ENCODE measurements at regions not wholly inside any gene's neighbourhood (a gene's known extent, or its start where the extent isn't known, plus 50 kb on each side); places are given as distances from the start of the nearest gene placed in this dataset.

- Histone ChIP-seq H3K9ac (ENCODE audit: low read depth, low read length) (no peak overlapping the region), H3K4me3 (ENCODE audit: low read length) (no peak overlapping the region), H3K27ac (ENCODE audit: low read depth, low read length) (no peak overlapping the region), H3K9me3 (ENCODE audit: insufficient read depth, low read depth, low read length) (peaks cover 12% of the 10 kb centered on the region; the same call in 1 of the 2 replicates), H3K27me3 (ENCODE audit: insufficient read depth, low read length) (no peaks in the 10 kb centered on the region), H3K4me1 (ENCODE audit: insufficient read depth, low read length) (no peaks in the 10 kb centered on the region), H3K36me3 (ENCODE audit: insufficient read depth, low read length) (peaks cover 11% of the 10 kb centered on the region)
- WGBS, result 92% methylated on average over 17 of the region's 17 CpGs
Measured at GRCh38 chr16:11478431-11479119, 108.1 kb downstream of the LITAF start.

- H3K27me3 ChIP-seq (ENCODE audit: insufficient read depth, low read length), result no peaks in the 10 kb centered on the region
- no peak overlapping the region for H3K4me3 ChIP-seq (ENCODE audit: low read length)
- 77% methylated on average over 3 of the region's 4 CpGs for WGBS
- H3K9ac ChIP-seq (ENCODE audit: low read depth, low read length), result no peak overlapping the region
- no peaks in the 10 kb centered on the region for H3K4me1 ChIP-seq (ENCODE audit: insufficient read depth, low read length)
- H3K27ac ChIP-seq (ENCODE audit: low read depth, low read length), result no peak overlapping the region
- H3K36me3 ChIP-seq (ENCODE audit: insufficient read depth, low read length), result peaks cover 20% of the 10 kb centered on the region
- H3K9me3 ChIP-seq (ENCODE audit: insufficient read depth, low read depth, low read length), result peaks cover 12% of the 10 kb centered on the region; the same call in 1 of the 2 replicates
Measured at GRCh38 chr16:11479916-11480315, 106.8 kb downstream of the LITAF start.

- Histone ChIP-seq H3K36me3 (ENCODE audit: insufficient read depth, low read length) (peaks cover 24% of the 10 kb centered on the region), H3K9me3 (ENCODE audit: insufficient read depth, low read depth, low read length) (peaks cover 15% of the 10 kb centered on the region; the same call in 1 of the 2 replicates), H3K27ac (ENCODE audit: low read depth, low read length) (no peak overlapping the region), H3K9ac (ENCODE audit: low read depth, low read length) (no peak overlapping the region), H3K27me3 (ENCODE audit: insufficient read depth, low read length) (no peaks in the 10 kb centered on the region), H3K4me3 (ENCODE audit: low read length) (no peak overlapping the region), H3K4me1 (ENCODE audit: insufficient read depth, low read length) (no peaks in the 10 kb centered on the region)
- WGBS, result 97% methylated on average over 5 of the region's 5 CpGs
Measured at GRCh38 chr16:11480634-11481033, 106.1 kb downstream of the LITAF start.

- Histone ChIP-seq H3K4me1 (ENCODE audit: insufficient read depth, low read length) (no peaks in the 10 kb centered on the region), H3K9ac (ENCODE audit: low read depth, low read length) (no peak overlapping the region), H3K27me3 (ENCODE audit: insufficient read depth, low read length) (no peaks in the 10 kb centered on the region), H3K36me3 (ENCODE audit: insufficient read depth, low read length) (peaks cover 27% of the 10 kb centered on the region), H3K27ac (ENCODE audit: low read depth, low read length) (no peak overlapping the region), H3K9me3 (ENCODE audit: insufficient read depth, low read depth, low read length) (peaks cover 15% of the 10 kb centered on the region; the same call in 1 of the 2 replicates), H3K4me3 (ENCODE audit: low read length) (no peak overlapping the region)
- 85% methylated on average over 3 of the region's 4 CpGs for WGBS
Measured at GRCh38 chr16:11481987-11482386, 104.7 kb downstream of the LITAF start.

GRCh38 chr16:11482946-11483748 is 103.6 kb downstream of the LITAF start:
- peaks cover 27% of the 10 kb centered on the region for H3K36me3 ChIP-seq (ENCODE audit: insufficient read depth, low read length)
- 97% methylated on average over 5 of the region's 6 CpGs for WGBS
- peaks cover 15% of the 10 kb centered on the region; the same call in 1 of the 2 replicates for H3K9me3 ChIP-seq (ENCODE audit: insufficient read depth, low read depth, low read length)

GRCh38 chr16:11484691-11485258 is 101.9 kb downstream of the LITAF start:
- no peak overlapping the region for H3K9ac ChIP-seq (ENCODE audit: low read depth, low read length)
- WGBS, result 88% methylated on average over 8 of the region's 8 CpGs
- peaks cover 27% of the 10 kb centered on the region for H3K36me3 ChIP-seq (ENCODE audit: insufficient read depth, low read length)
- no peaks in the 10 kb centered on the region for H3K27me3 ChIP-seq (ENCODE audit: insufficient read depth, low read length)
- H3K4me3 ChIP-seq (ENCODE audit: low read length), result no peak overlapping the region
- peaks cover 15% of the 10 kb centered on the region; the same call in 1 of the 2 replicates for H3K9me3 ChIP-seq (ENCODE audit: insufficient read depth, low read depth, low read length)
- no peak overlapping the region for H3K27ac ChIP-seq (ENCODE audit: low read depth, low read length)
- no peaks in the 10 kb centered on the region for H3K4me1 ChIP-seq (ENCODE audit: insufficient read depth, low read length)

More at GRCh38 chr16:11482946-11483748, 103.6 kb downstream of the LITAF start:
- Histone ChIP-seq H3K27me3 (ENCODE audit: insufficient read depth, low read length) (no peaks in the 10 kb centered on the region), H3K4me3 (ENCODE audit: low read length) (no peak overlapping the region), H3K27ac (ENCODE audit: low read depth, low read length) (no peak overlapping the region), H3K9ac (ENCODE audit: low read depth, low read length) (no peak overlapping the region), H3K4me1 (ENCODE audit: insufficient read depth, low read length) (no peaks in the 10 kb centered on the region)

GRCh38 chr16:11485676-11486075 is 101.0 kb downstream of the LITAF start:
- Histone ChIP-seq H3K4me3 (ENCODE audit: low read length) (no peak overlapping the region), H3K27ac (ENCODE audit: low read depth, low read length) (no peak overlapping the region), H3K9ac (ENCODE audit: low read depth, low read length) (no peak overlapping the region), H3K27me3 (ENCODE audit: insufficient read depth, low read length) (no peaks in the 10 kb centered on the region), H3K36me3 (ENCODE audit: insufficient read depth, low read length) (peaks cover 26% of the 10 kb centered on the region), H3K4me1 (ENCODE audit: insufficient read depth, low read length) (no peaks in the 10 kb centered on the region), H3K9me3 (ENCODE audit: insufficient read depth, low read depth, low read length) (peaks cover 16% of the 10 kb centered on the region; the same call in 1 of the 2 replicates)

GRCh38 chr16:11487289-11487688 is 99.4 kb downstream of the LITAF start:
- Histone ChIP-seq H3K27me3 (ENCODE audit: insufficient read depth, low read length) (no peaks in the 10 kb centered on the region), H3K27ac (ENCODE audit: low read depth, low read length) (no peak overlapping the region), H3K9me3 (ENCODE audit: insufficient read depth, low read depth, low read length) (peaks cover 18% of the 10 kb centered on the region), H3K4me3 (ENCODE audit: low read length) (no peak overlapping the region), H3K36me3 (ENCODE audit: insufficient read depth, low read length) (peaks cover 27% of the 10 kb centered on the region), H3K9ac (ENCODE audit: low read depth, low read length) (no peak overlapping the region), H3K4me1 (ENCODE audit: insufficient read depth, low read length) (no peaks in the 10 kb centered on the region)
- WGBS, result 100% methylated on average over 1 of the region's 2 CpGs

GRCh38 chr16:11488304-11488703 is 98.4 kb downstream of the LITAF start:
- Histone ChIP-seq H3K36me3 (ENCODE audit: insufficient read depth, low read length) (peaks cover 22% of the 10 kb centered on the region), H3K4me3 (ENCODE audit: low read length) (no peak overlapping the region), H3K9me3 (ENCODE audit: insufficient read depth, low read depth, low read length) (peaks cover 13% of the 10 kb centered on the region), H3K9ac (ENCODE audit: low read depth, low read length) (no peak overlapping the region), H3K4me1 (ENCODE audit: insufficient read depth, low read length) (no peaks in the 10 kb centered on the region), H3K27me3 (ENCODE audit: insufficient read depth, low read length) (no peaks in the 10 kb centered on the region), H3K27ac (ENCODE audit: low read depth, low read length) (no peak overlapping the region)
- WGBS, result 87% methylated on average over 2 of the region's 2 CpGs

- no peaks in the 10 kb centered on the region for H3K27me3 ChIP-seq (ENCODE audit: insufficient read depth, low read length)
- WGBS, result 96% methylated on average over 6 of the region's 6 CpGs
- peaks cover 8% of the 10 kb centered on the region for H3K9me3 ChIP-seq (ENCODE audit: insufficient read depth, low read depth, low read length)
- no peak overlapping the region for H3K4me3 ChIP-seq (ENCODE audit: low read length)
- no peak overlapping the region for H3K27ac ChIP-seq (ENCODE audit: low read depth, low read length)
- H3K9ac ChIP-seq (ENCODE audit: low read depth, low read length), result no peak overlapping the region
- peaks cover 4% of the 10 kb centered on the region for H3K36me3 ChIP-seq (ENCODE audit: insufficient read depth, low read length)
- no peaks in the 10 kb centered on the region for H3K4me1 ChIP-seq (ENCODE audit: insufficient read depth, low read length)
Measured at GRCh38 chr16:11491524-11491923, 95.2 kb downstream of the LITAF start.

Measured in HUES64 (cell line).